PC-3 (cell line): ENCODE measurements at regions not wholly inside any gene's neighbourhood (a gene's known extent, or its start where the extent isn't known, plus 50 kb on each side); places are given as distances from the start of the nearest gene placed in this dataset.

Experiments
- EZH2 ChIP-seq: fragments of 300-600 bp; sonication (generic); IDR thresholded peaks from one replicate; pipeline ENCODE4 v1.6.1; 2017; ENCODE audit warnings: antibody characterized with exemption, mild to moderate bottlenecking, low read length; ENCODE audit not compliant: unreplicated experiment
- EZH2phosphoT487 ChIP-seq: fragments of 300-600 bp; sonication (generic); IDR thresholded peaks from 2 replicates; pipeline ENCODE4 v1.6.1; 2018; ENCODE audit warnings: mild to moderate bottlenecking, antibody characterized with exemption, low read length, borderline replicate concordance
- TF ChIP-seq, protein P1 (sequence below): fragments of 300-600 bp; sonication (generic); conservative IDR thresholded peaks from 2 replicates; pipeline ENCODE4 v1.5.1; 2017; ENCODE audit warnings: antibody characterized with exemption, low read depth, mild to moderate bottlenecking, low read length

GRCh38 chr15:70195587-70196305 is 98.0 kb upstream of the TLE3 start:
- TF ChIP-seq, protein P1, sequence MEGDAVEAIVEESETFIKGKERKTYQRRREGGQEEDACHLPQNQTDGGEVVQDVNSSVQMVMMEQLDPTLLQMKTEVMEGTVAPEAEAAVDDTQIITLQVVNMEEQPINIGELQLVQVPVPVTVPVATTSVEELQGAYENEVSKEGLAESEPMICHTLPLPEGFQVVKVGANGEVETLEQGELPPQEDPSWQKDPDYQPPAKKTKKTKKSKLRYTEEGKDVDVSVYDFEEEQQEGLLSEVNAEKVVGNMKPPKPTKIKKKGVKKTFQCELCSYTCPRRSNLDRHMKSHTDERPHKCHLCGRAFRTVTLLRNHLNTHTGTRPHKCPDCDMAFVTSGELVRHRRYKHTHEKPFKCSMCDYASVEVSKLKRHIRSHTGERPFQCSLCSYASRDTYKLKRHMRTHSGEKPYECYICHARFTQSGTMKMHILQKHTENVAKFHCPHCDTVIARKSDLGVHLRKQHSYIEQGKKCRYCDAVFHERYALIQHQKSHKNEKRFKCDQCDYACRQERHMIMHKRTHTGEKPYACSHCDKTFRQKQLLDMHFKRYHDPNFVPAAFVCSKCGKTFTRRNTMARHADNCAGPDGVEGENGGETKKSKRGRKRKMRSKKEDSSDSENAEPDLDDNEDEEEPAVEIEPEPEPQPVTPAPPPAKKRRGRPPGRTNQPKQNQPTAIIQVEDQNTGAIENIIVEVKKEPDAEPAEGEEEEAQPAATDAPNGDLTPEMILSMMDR = no peak
- TF ChIP-seq EZH2phosphoT487 (no peak), EZH2 (no peak)
